ENCODE measurements at regions not wholly inside any gene's neighbourhood (a gene's known extent, or its start where the extent isn't known, plus 50 kb on each side); places are given as distances from the start of the nearest gene placed in this dataset.

- WGBS: 44% methylated on average over 8 of the region's 8 CpGs
Observed at GRCh38 chr1:244106837-244107493, 55.9 kb downstream of the ZBTB18 start.

GRCh38 chr1:244111027-244111426 is 59.9 kb downstream of the ZBTB18 start:
- H3K27me3 ChIP-seq (ENCODE audit: control insufficient read depth in 4 of 4, insufficient read depth in 4 of 4, low read length in 3 of 4): no peaks in the 10 kb centered on the region
- no peak overlapping the region for H3K9ac ChIP-seq (ENCODE audit: low read depth in 1 of 2, low read length in 2 of 2)
- peaks cover 0 to 12% (median 11%) of the 10 kb centered on the region in 4 donors for H3K4me1 ChIP-seq (ENCODE audit: control insufficient read depth in 4 of 4, insufficient read depth in 4 of 4, low read length in 3 of 4)
- no peak for DNase-seq (ENCODE audit: low spot score)
- no peaks in the 10 kb centered on the region for H3K9me3 ChIP-seq (ENCODE audit: control insufficient read depth in 4 of 4, low read length in 3 of 4)
- 84% methylated on average over 7 of the region's 7 CpGs for WGBS
- no peak for TF ChIP-seq RAD21 (IDR thresholded peaks at IDR 0.05)
- no peak for TF ChIP-seq JUND (IDR thresholded peaks at IDR 0.05)
- TF ChIP-seq GABPA (IDR thresholded peaks at IDR 0.05 in 1 of 2, conservative IDR thresholded peaks at IDR 0.05 in 1 of 2): no peak
- TF ChIP-seq YY1 (IDR thresholded peaks at IDR 0.05): no peak
- no peak for TF ChIP-seq HNF4G (IDR thresholded peaks at IDR 0.05)
- no peak for TF ChIP-seq ATF3 (IDR thresholded peaks at IDR 0.05)
- no peak for TF ChIP-seq HNF4A (conservative IDR thresholded peaks at IDR 0.05)
- TF ChIP-seq MAX (IDR thresholded peaks at IDR 0.05): no peak
- TF ChIP-seq NR2F2 (IDR thresholded peaks at IDR 0.05): no peak
- TF ChIP-seq, protein P1, sequence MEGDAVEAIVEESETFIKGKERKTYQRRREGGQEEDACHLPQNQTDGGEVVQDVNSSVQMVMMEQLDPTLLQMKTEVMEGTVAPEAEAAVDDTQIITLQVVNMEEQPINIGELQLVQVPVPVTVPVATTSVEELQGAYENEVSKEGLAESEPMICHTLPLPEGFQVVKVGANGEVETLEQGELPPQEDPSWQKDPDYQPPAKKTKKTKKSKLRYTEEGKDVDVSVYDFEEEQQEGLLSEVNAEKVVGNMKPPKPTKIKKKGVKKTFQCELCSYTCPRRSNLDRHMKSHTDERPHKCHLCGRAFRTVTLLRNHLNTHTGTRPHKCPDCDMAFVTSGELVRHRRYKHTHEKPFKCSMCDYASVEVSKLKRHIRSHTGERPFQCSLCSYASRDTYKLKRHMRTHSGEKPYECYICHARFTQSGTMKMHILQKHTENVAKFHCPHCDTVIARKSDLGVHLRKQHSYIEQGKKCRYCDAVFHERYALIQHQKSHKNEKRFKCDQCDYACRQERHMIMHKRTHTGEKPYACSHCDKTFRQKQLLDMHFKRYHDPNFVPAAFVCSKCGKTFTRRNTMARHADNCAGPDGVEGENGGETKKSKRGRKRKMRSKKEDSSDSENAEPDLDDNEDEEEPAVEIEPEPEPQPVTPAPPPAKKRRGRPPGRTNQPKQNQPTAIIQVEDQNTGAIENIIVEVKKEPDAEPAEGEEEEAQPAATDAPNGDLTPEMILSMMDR (IDR thresholded peaks at IDR 0.05; ENCODE audit: low read depth, low read length, missing input control): no peak
- TF ChIP-seq, protein P2, sequence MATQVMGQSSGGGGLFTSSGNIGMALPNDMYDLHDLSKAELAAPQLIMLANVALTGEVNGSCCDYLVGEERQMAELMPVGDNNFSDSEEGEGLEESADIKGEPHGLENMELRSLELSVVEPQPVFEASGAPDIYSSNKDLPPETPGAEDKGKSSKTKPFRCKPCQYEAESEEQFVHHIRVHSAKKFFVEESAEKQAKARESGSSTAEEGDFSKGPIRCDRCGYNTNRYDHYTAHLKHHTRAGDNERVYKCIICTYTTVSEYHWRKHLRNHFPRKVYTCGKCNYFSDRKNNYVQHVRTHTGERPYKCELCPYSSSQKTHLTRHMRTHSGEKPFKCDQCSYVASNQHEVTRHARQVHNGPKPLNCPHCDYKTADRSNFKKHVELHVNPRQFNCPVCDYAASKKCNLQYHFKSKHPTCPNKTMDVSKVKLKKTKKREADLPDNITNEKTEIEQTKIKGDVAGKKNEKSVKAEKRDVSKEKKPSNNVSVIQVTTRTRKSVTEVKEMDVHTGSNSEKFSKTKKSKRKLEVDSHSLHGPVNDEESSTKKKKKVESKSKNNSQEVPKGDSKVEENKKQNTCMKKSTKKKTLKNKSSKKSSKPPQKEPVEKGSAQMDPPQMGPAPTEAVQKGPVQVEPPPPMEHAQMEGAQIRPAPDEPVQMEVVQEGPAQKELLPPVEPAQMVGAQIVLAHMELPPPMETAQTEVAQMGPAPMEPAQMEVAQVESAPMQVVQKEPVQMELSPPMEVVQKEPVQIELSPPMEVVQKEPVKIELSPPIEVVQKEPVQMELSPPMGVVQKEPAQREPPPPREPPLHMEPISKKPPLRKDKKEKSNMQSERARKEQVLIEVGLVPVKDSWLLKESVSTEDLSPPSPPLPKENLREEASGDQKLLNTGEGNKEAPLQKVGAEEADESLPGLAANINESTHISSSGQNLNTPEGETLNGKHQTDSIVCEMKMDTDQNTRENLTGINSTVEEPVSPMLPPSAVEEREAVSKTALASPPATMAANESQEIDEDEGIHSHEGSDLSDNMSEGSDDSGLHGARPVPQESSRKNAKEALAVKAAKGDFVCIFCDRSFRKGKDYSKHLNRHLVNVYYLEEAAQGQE (IDR thresholded peaks at IDR 0.05): no peak
- no peaks in the 10 kb centered on the region for H3K36me3 ChIP-seq (ENCODE audit: control insufficient read depth in 4 of 4, insufficient read depth in 3 of 4, low read depth in 1 of 4, low read length in 3 of 4)
- H3K4me3 ChIP-seq (ENCODE audit: low read depth in 1 of 3, low read length in 3 of 3): no peak overlapping the region
- no peak overlapping the region for H3K27ac ChIP-seq (ENCODE audit: low read depth in 1 of 2, low read length in 2 of 2)

More at GRCh38 chr1:244106837-244107493, 55.9 kb downstream of the ZBTB18 start:
- H3K27me3 ChIP-seq (ENCODE audit: control insufficient read depth in 4 of 4, insufficient read depth in 4 of 4, low read length in 3 of 4): no peaks in the 10 kb centered on the region
- H3K9ac ChIP-seq (ENCODE audit: low read depth in 1 of 2, low read length in 2 of 2): peak overlapping the region in 1 of 2 donors; percentile 26
- no peak for DNase-seq (ENCODE audit: low spot score)
- H3K36me3 ChIP-seq (ENCODE audit: control insufficient read depth in 4 of 4, insufficient read depth in 3 of 4, low read depth in 1 of 4, low read length in 3 of 4): no peaks in the 10 kb centered on the region
- H3K27ac ChIP-seq (ENCODE audit: low read depth in 1 of 2, low read length in 2 of 2): no peak overlapping the region
- H3K9me3 ChIP-seq (ENCODE audit: control insufficient read depth in 4 of 4, low read length in 3 of 4): no peaks in the 10 kb centered on the region
- TF ChIP-seq FOXA2 (IDR thresholded peaks at IDR 0.05) (peak; percentile 70), SP1 (IDR thresholded peaks at IDR 0.05) (peak; percentile 69), TAF1 (conservative IDR thresholded peaks at IDR 0.05) (no peak), RAD21 (IDR thresholded peaks at IDR 0.05) (no peak), RXRA (IDR thresholded peaks at IDR 0.05) (peak in 1 of 2 donors; percentile 44), HNF4A (conservative IDR thresholded peaks at IDR 0.05) (peak; percentile 59 to 61)
- TF ChIP-seq, protein P2 (IDR thresholded peaks at IDR 0.05): peak; percentile 35
- TF ChIP-seq, protein P1 (IDR thresholded peaks at IDR 0.05; ENCODE audit: low read depth, low read length, missing input control): no peak
- H3K4me1 ChIP-seq (ENCODE audit: control insufficient read depth in 4 of 4, insufficient read depth in 4 of 4, low read length in 3 of 4): peaks cover 2 to 17% (median 13%) of the 10 kb centered on the region in 4 donors
- H3K4me3 ChIP-seq (ENCODE audit: low read depth in 1 of 3, low read length in 3 of 3): no peak overlapping the region

Data from liver (tissue), 8 donors.